ENCODE measurements at regions not wholly inside any gene's neighbourhood (a gene's known extent, or its start where the extent isn't known, plus 50 kb on each side); places are given as distances from the start of the nearest gene placed in this dataset.

GRCh38 chr14:27372771-27373170, 774.9 kb upstream of the NOVA1 start:
- Histone ChIP-seq H3K27ac (ENCODE audit: control insufficient read depth, insufficient read depth, low read length) (no peak overlapping the region), H2AFZ (ENCODE audit: control insufficient read depth, low read length) (no peak overlapping the region), H3K4me2 (ENCODE audit: control insufficient read depth, extremely low read depth, insufficient read depth, low read depth, low read length) (no peak overlapping the region), H4K20me1 (ENCODE audit: control insufficient read depth, extremely low read depth, insufficient read depth, low read length) (no peaks in the 10 kb centered on the region), H3K4me1 (ENCODE audit: control insufficient read depth, extremely low read depth, insufficient read depth, low read length) (no peaks in the 10 kb centered on the region), H3K27me3 (ENCODE audit: control insufficient read depth, extremely low read depth, insufficient read depth, low read length) (no peaks in the 10 kb centered on the region), H3K4me3 (ENCODE audit: control insufficient read depth in 2 of 3, extremely low read depth in 1 of 3, insufficient read depth in 2 of 3, low read depth in 1 of 3, low read length in 3 of 3) (no peak overlapping the region), H3K9ac (ENCODE audit: control insufficient read depth, extremely low read depth, insufficient read depth, low read length) (no peak overlapping the region), H3K36me3 (ENCODE audit: control insufficient read depth in 2 of 2, extremely low read depth in 1 of 2, insufficient read depth in 2 of 2, low read length in 2 of 2) (no peaks in the 10 kb centered on the region), H3K9me3 (ENCODE audit: control insufficient read depth, low read depth, low read length) (peaks cover 3% of the 10 kb centered on the region), H3K9me1 (ENCODE audit: control insufficient read depth, extremely low read depth, insufficient read depth, low read length) (no peaks in the 10 kb centered on the region), H3K79me2 (ENCODE audit: control insufficient read depth, insufficient read depth, low read length) (no peaks in the 10 kb centered on the region)
- FAIRE-seq, result no peak
- DNase-seq (ENCODE audit: low read depth, low spot score), result no peak
- TF ChIP-seq EZH2 (IDR thresholded peaks at IDR 0.05; ENCODE audit: low read length) (no peak), CTCF (optimal IDR thresholded peaks at IDR 0.05 in 1 of 3, IDR thresholded peaks at IDR 0.05 in 1 of 3, conservative IDR thresholded peaks at IDR 0.05 in 1 of 3; ENCODE audit: extremely low read depth in 1 of 3, insufficient read depth in 2 of 3, low read length in 3 of 3) (no peak)
- dilution Hi-C loops (cut with MboI; ENCODE audit: extremely low pct_ligation_motif_present, low sequenced_read_pairs), result no loop called here

- no peak overlapping the region for H2AFZ ChIP-seq (ENCODE audit: control insufficient read depth, low read length)
- H3K9me3 ChIP-seq (ENCODE audit: control insufficient read depth, low read depth, low read length), result peaks cover 2% of the 10 kb centered on the region
- no peak overlapping the region for H3K27ac ChIP-seq (ENCODE audit: control insufficient read depth, insufficient read depth, low read length)
- H3K79me2 ChIP-seq (ENCODE audit: control insufficient read depth, insufficient read depth, low read length), result no peaks in the 10 kb centered on the region
- H3K4me3 ChIP-seq (ENCODE audit: control insufficient read depth in 2 of 3, extremely low read depth in 1 of 3, insufficient read depth in 2 of 3, low read depth in 1 of 3, low read length in 3 of 3), result no peak overlapping the region
- no peak for FAIRE-seq
- dilution Hi-C loops (cut with MboI; ENCODE audit: extremely low pct_ligation_motif_present, low sequenced_read_pairs), result no loop called here
- no peaks in the 10 kb centered on the region for H3K9me1 ChIP-seq (ENCODE audit: control insufficient read depth, extremely low read depth, insufficient read depth, low read length)
- no peak for DNase-seq (ENCODE audit: low read depth, low spot score)
- no peaks in the 10 kb centered on the region for H3K27me3 ChIP-seq (ENCODE audit: control insufficient read depth, extremely low read depth, insufficient read depth, low read length)
- H3K4me2 ChIP-seq (ENCODE audit: control insufficient read depth, extremely low read depth, insufficient read depth, low read depth, low read length), result no peak overlapping the region
- TF ChIP-seq EZH2 (IDR thresholded peaks at IDR 0.05; ENCODE audit: low read length) (no peak), CTCF (optimal IDR thresholded peaks at IDR 0.05 in 1 of 3, IDR thresholded peaks at IDR 0.05 in 1 of 3, conservative IDR thresholded peaks at IDR 0.05 in 1 of 3; ENCODE audit: extremely low read depth in 1 of 3, insufficient read depth in 2 of 3, low read length in 3 of 3) (no peak)
- no peak overlapping the region for H3K9ac ChIP-seq (ENCODE audit: control insufficient read depth, extremely low read depth, insufficient read depth, low read length)
- no peaks in the 10 kb centered on the region for H4K20me1 ChIP-seq (ENCODE audit: control insufficient read depth, extremely low read depth, insufficient read depth, low read length)
- no peaks in the 10 kb centered on the region for H3K36me3 ChIP-seq (ENCODE audit: control insufficient read depth in 2 of 2, extremely low read depth in 1 of 2, insufficient read depth in 2 of 2, low read length in 2 of 2)
- no peaks in the 10 kb centered on the region for H3K4me1 ChIP-seq (ENCODE audit: control insufficient read depth, extremely low read depth, insufficient read depth, low read length)
These were observed 786.3 kb upstream of the NOVA1 start for GRCh38 chr14:27384124-27384523.

Measured in keratinocyte (primary cell).